ENCODE measurements at regions not wholly inside any gene's neighbourhood (a gene's known extent, or its start where the extent isn't known, plus 50 kb on each side); places are given as distances from the start of the nearest gene placed in this dataset.

- H3K9me3 ChIP-seq (ENCODE audit: control insufficient read depth in 4 of 4, insufficient read depth in 3 of 4, low read length in 3 of 4): peaks cover 0 to 2% (median 0%) of the 10 kb centered on the region in 4 donors
- no peak overlapping the region for H3K9ac ChIP-seq (ENCODE audit: insufficient read depth in 1 of 2, low read length in 2 of 2)
- no peak for ATAC-seq (ENCODE audit: insufficient read depth, low FRiP score)
- no peak overlapping the region for H3K4me3 ChIP-seq
- H3K27me3 ChIP-seq (ENCODE audit: control insufficient read depth in 3 of 3, insufficient read depth in 3 of 3, low read length in 2 of 3): no peaks in the 10 kb centered on the region
- peak; percentile 40 to 74 (median 61) for DNase-seq
- peaks cover 0 to 13% (median 8%) of the 10 kb centered on the region in 5 donors for H3K4me1 ChIP-seq (ENCODE audit: control insufficient read depth in 5 of 5, insufficient read depth in 5 of 5, low read length in 5 of 5)
- H3K36me3 ChIP-seq (ENCODE audit: control insufficient read depth in 4 of 4, insufficient read depth in 4 of 4, low read length in 4 of 4): no peaks in the 10 kb centered on the region
- no peak for TF ChIP-seq CTCF (IDR thresholded peaks at IDR 0.05; ENCODE audit: control extremely low read depth, extremely low read depth)
- H3K27ac ChIP-seq (ENCODE audit: low read depth in 1 of 2, low read length in 1 of 2): no peak overlapping the region
Measured at GRCh38 chr6:155782320-155782731, 326.7 kb upstream of the NOX3 start.

GRCh38 chr6:155779456-155779855 lies 323.8 kb upstream of the NOX3 start:
- peak in 2 of 3 donors; percentile 13 to 62 for DNase-seq
- no peaks in the 10 kb centered on the region for H3K27me3 ChIP-seq (ENCODE audit: control insufficient read depth in 3 of 3, insufficient read depth in 3 of 3, low read length in 2 of 3)
- no peaks in the 10 kb centered on the region for H3K36me3 ChIP-seq (ENCODE audit: control insufficient read depth in 4 of 4, insufficient read depth in 4 of 4, low read length in 4 of 4)
- TF ChIP-seq CTCF (IDR thresholded peaks at IDR 0.05; ENCODE audit: control extremely low read depth, extremely low read depth): no peak
- whole genome bisulfite sequencing, 2 donors: 67 to 83% methylated on average over 2 of the region's 2 CpGs
- ATAC-seq (ENCODE audit: insufficient read depth, low FRiP score): no peak
- no peak overlapping the region for H3K27ac ChIP-seq (ENCODE audit: low read depth in 1 of 2, low read length in 1 of 2)
- peaks cover 0 to 13% (median 8%) of the 10 kb centered on the region in 5 donors for H3K4me1 ChIP-seq (ENCODE audit: control insufficient read depth in 5 of 5, insufficient read depth in 5 of 5, low read length in 5 of 5)
- no peak overlapping the region for H3K9ac ChIP-seq (ENCODE audit: insufficient read depth in 1 of 2, low read length in 2 of 2)
- H3K4me3 ChIP-seq: no peak overlapping the region
- no peaks in the 10 kb centered on the region for H3K9me3 ChIP-seq (ENCODE audit: control insufficient read depth in 4 of 4, insufficient read depth in 3 of 4, low read length in 3 of 4)

GRCh38 chr6:155778336-155778735 lies 322.7 kb upstream of the NOX3 start:
- DNase-seq (no peak), ATAC-seq (ENCODE audit: insufficient read depth, low FRiP score) (no peak)
- no peak overlapping the region for H3K4me3 ChIP-seq
- no peak overlapping the region for H3K9ac ChIP-seq (ENCODE audit: insufficient read depth in 1 of 2, low read length in 2 of 2)
- H3K27me3 ChIP-seq (ENCODE audit: control insufficient read depth in 3 of 3, insufficient read depth in 3 of 3, low read length in 2 of 3): no peaks in the 10 kb centered on the region
- 88 to 92% methylated on average over 2 of the region's 2 CpGs for WGBS, 2 donors
- no peak for TF ChIP-seq CTCF (IDR thresholded peaks at IDR 0.05; ENCODE audit: control extremely low read depth, extremely low read depth)
- H3K36me3 ChIP-seq (ENCODE audit: control insufficient read depth in 4 of 4, insufficient read depth in 4 of 4, low read length in 4 of 4): no peaks in the 10 kb centered on the region
- H3K9me3 ChIP-seq (ENCODE audit: control insufficient read depth in 4 of 4, insufficient read depth in 3 of 4, low read length in 3 of 4): no peaks in the 10 kb centered on the region
- no peak overlapping the region for H3K27ac ChIP-seq (ENCODE audit: low read depth in 1 of 2, low read length in 1 of 2)
- peaks cover 0 to 13% (median 8%) of the 10 kb centered on the region in 5 donors for H3K4me1 ChIP-seq (ENCODE audit: control insufficient read depth in 5 of 5, insufficient read depth in 5 of 5, low read length in 5 of 5)

GRCh38 chr6:155771822-155772221 lies 316.2 kb upstream of the NOX3 start:
- Histone ChIP-seq H3K27ac (ENCODE audit: low read depth in 1 of 2, low read length in 1 of 2) (no peak overlapping the region), H3K9ac (ENCODE audit: insufficient read depth in 1 of 2, low read length in 2 of 2) (no peak overlapping the region), H3K4me3 (no peak overlapping the region), H3K4me1 (ENCODE audit: control insufficient read depth in 5 of 5, insufficient read depth in 5 of 5, low read length in 5 of 5) (no peaks in the 10 kb centered on the region), H3K9me3 (ENCODE audit: control insufficient read depth in 4 of 4, insufficient read depth in 3 of 4, low read length in 3 of 4) (peaks cover 0 to 4% (median 0%) of the 10 kb centered on the region in 4 donors), H3K27me3 (ENCODE audit: control insufficient read depth in 3 of 3, insufficient read depth in 3 of 3, low read length in 2 of 3) (no peaks in the 10 kb centered on the region), H3K36me3 (ENCODE audit: control insufficient read depth in 4 of 4, insufficient read depth in 4 of 4, low read length in 4 of 4) (no peaks in the 10 kb centered on the region)
- DNase-seq: no peak
- TF ChIP-seq CTCF (IDR thresholded peaks at IDR 0.05; ENCODE audit: control extremely low read depth, extremely low read depth): no peak
- WGBS, 2 donors: 81 to 84% methylated on average over 1 of the region's 1 CpG
- no peak for ATAC-seq (ENCODE audit: insufficient read depth, low FRiP score)
